ENCODE measurements at regions not wholly inside any gene's neighbourhood (a gene's known extent, or its start where the extent isn't known, plus 50 kb on each side); places are given as distances from the start of the nearest gene placed in this dataset.
"Not testable (repeated sequence)": the region's sequence is repeated elsewhere in the genome, so short reads cannot be mapped to it uniquely, and the experiment has no call there.

- Histone ChIP-seq H3K9me3 (ENCODE audit: control insufficient read depth, insufficient read depth, low read depth, low read length) (no peaks in the 10 kb centered on the region), H3K4me1 (ENCODE audit: control insufficient read depth, insufficient read depth, low read length) (peaks cover 6% of the 10 kb centered on the region; the same call in 1 of the 2 replicates), H3K36me3 (ENCODE audit: control insufficient read depth, insufficient read depth, low read length) (no peaks in the 10 kb centered on the region), H3K4me3 (ENCODE audit: low read depth in 2 of 2, low read length in 2 of 2) (no peak overlapping the region), H3K27me3 (ENCODE audit: control insufficient read depth, insufficient read depth, low read length) (no peaks in the 10 kb centered on the region), H3K27ac (ENCODE audit: low read length) (no peak overlapping the region)
- ATAC-seq, result no peak
- ChIA-PET CTCF (no interaction called here), POLR2A (no interaction called here)
- in situ Hi-C loops (cut with HindIII; ENCODE audit: low pct_unique_long_range_greater_than_20kb, low sequenced_read_pairs), result no loop called here
- intact Hi-C loops (cut with micrococcal nuclease; ENCODE audit: unreplicated experiment), result no loop called here
- DNase-seq (ENCODE audit: low read depth, low spot score), result no peak
- no peak for TF ChIP-seq REST (IDR thresholded peaks at IDR 0.05; ENCODE audit: insufficient read depth in 1 of 2, low read depth in 2 of 2, low read length in 1 of 2)
- no peak for TF ChIP-seq CTCF (IDR thresholded peaks at IDR 0.05)
- no peak for TF ChIP-seq POLR2AphosphoS5 (IDR thresholded peaks at IDR 0.05; ENCODE audit: low read depth, low read length)
- no peak for TF ChIP-seq TCF7L2 (IDR thresholded peaks at IDR 0.05; ENCODE audit: low read depth, low read length)
- TF ChIP-seq SIN3A (IDR thresholded peaks at IDR 0.05; ENCODE audit: borderline replicate concordance, insufficient read depth, low read depth, low read length), result no peak
- no TSS peak for BruUV-seq (replicated peaks)
These were observed 158.3 kb downstream of the ZFP64 start for GRCh38 chr20:52033313-52033712.

- H3K4me3 ChIP-seq (ENCODE audit: low read depth in 2 of 2, low read length in 2 of 2); BruUV-seq (replicated peaks); H3K9me3 ChIP-seq (ENCODE audit: control insufficient read depth, insufficient read depth, low read depth, low read length); in situ Hi-C loops (cut with HindIII; ENCODE audit: low pct_unique_long_range_greater_than_20kb, low sequenced_read_pairs); H3K27ac ChIP-seq (ENCODE audit: low read length); H3K4me1 ChIP-seq (ENCODE audit: control insufficient read depth, insufficient read depth, low read length); CTCF ChIA-PET; ATAC-seq; H3K36me3 ChIP-seq (ENCODE audit: control insufficient read depth, insufficient read depth, low read length); intact Hi-C loops (cut with micrococcal nuclease; ENCODE audit: unreplicated experiment); DNase-seq (ENCODE audit: low read depth, low spot score); H3K27me3 ChIP-seq (ENCODE audit: control insufficient read depth, insufficient read depth, low read length): not testable (repeated sequence)
- POLR2A ChIA-PET, result interaction anchor here (0.6 kb wide), 1 partner anchor 782 kb away, joined by 3 read pairs; no protein-coding TSS in a partner anchor
These were observed 159.3 kb downstream of the ZFP64 start for GRCh38 chr20:52032304-52032683.

- intact Hi-C loops (cut with micrococcal nuclease; ENCODE audit: unreplicated experiment) (no loop called here), in situ Hi-C loops (cut with HindIII; ENCODE audit: low pct_unique_long_range_greater_than_20kb, low sequenced_read_pairs) (no loop called here)
- peaks cover 6% of the 10 kb centered on the region; the same call in 1 of the 2 replicates for H3K4me1 ChIP-seq (ENCODE audit: control insufficient read depth, insufficient read depth, low read length)
- TF ChIP-seq CTCF (IDR thresholded peaks at IDR 0.05), result no peak
- BruUV-seq (replicated peaks), result no TSS peak
- ATAC-seq (0 out of 2 replicates have a peak, but pooled peaks have one; percentile 48), DNase-seq (ENCODE audit: low read depth, low spot score) (no peak)
- no peaks in the 10 kb centered on the region for H3K9me3 ChIP-seq (ENCODE audit: control insufficient read depth, insufficient read depth, low read depth, low read length)
- no peak overlapping the region for H3K4me3 ChIP-seq (ENCODE audit: low read depth in 2 of 2, low read length in 2 of 2)
- H3K36me3 ChIP-seq (ENCODE audit: control insufficient read depth, insufficient read depth, low read length), result no peaks in the 10 kb centered on the region
- POLR2A ChIA-PET, result interaction anchor here (0.6 kb wide), 1 partner anchor 781 kb away, joined by 3 read pairs; no protein-coding TSS in a partner anchor
- peak overlapping the region; percentile 6; the same call in 1 of the 2 replicates for H3K27ac ChIP-seq (ENCODE audit: low read length)
- CTCF ChIA-PET, result no interaction called here
- no peaks in the 10 kb centered on the region for H3K27me3 ChIP-seq (ENCODE audit: control insufficient read depth, insufficient read depth, low read length)
These were observed 159.8 kb downstream of the ZFP64 start for GRCh38 chr20:52031563-52032303.
